Kidney epithelial cell (primary cell): ENCODE measurements at regions not wholly inside any gene's neighbourhood (a gene's known extent, or its start where the extent isn't known, plus 50 kb on each side); places are given as distances from the start of the nearest gene placed in this dataset.

Experiments used
- DNase-seq: peaks from one replicate; pipeline ENCODE4 v3.0.0-alpha.2; 2010; ENCODE audit warnings: low read depth
- H3K27me3 ChIP-seq: 2 replicates; pipeline ENCODE4 v1.6.0; 2011; ENCODE audit warnings: low read length; ENCODE audit not compliant: control insufficient read depth, insufficient read depth
- H3K36me3 ChIP-seq: 2 replicates; pipeline ENCODE4 v1.5.1; 2011; ENCODE audit warnings: low read length; ENCODE audit not compliant: control insufficient read depth, insufficient read depth
- H3K4me3 ChIP-seq: 2 replicates; pipeline ENCODE4 v1.5.1; 2011; ENCODE audit warnings: low read depth, mild to moderate bottlenecking, control low read depth, low read length
- TF ChIP-seq, protein P1 (sequence below): IDR thresholded peaks from 2 replicates; pipeline ENCODE4 v1.5.1; 2011; ENCODE audit warnings: mild to moderate bottlenecking, moderate library complexity, low read length, control low read depth, inconsistent platforms; ENCODE audit not compliant: insufficient read depth, poor library complexity, severe bottlenecking

GRCh38 chr2:10500601-10501361, 52.7 kb upstream of the ODC1 start:
- TF ChIP-seq, protein P1, sequence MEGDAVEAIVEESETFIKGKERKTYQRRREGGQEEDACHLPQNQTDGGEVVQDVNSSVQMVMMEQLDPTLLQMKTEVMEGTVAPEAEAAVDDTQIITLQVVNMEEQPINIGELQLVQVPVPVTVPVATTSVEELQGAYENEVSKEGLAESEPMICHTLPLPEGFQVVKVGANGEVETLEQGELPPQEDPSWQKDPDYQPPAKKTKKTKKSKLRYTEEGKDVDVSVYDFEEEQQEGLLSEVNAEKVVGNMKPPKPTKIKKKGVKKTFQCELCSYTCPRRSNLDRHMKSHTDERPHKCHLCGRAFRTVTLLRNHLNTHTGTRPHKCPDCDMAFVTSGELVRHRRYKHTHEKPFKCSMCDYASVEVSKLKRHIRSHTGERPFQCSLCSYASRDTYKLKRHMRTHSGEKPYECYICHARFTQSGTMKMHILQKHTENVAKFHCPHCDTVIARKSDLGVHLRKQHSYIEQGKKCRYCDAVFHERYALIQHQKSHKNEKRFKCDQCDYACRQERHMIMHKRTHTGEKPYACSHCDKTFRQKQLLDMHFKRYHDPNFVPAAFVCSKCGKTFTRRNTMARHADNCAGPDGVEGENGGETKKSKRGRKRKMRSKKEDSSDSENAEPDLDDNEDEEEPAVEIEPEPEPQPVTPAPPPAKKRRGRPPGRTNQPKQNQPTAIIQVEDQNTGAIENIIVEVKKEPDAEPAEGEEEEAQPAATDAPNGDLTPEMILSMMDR = no peak
- peaks cover 6% of the 10 kb centered on the region for H3K27me3 ChIP-seq
- H3K36me3 ChIP-seq = no peaks in the 10 kb centered on the region
- DNase-seq = no peak
- H3K4me3 ChIP-seq = no peak overlapping the region

DNA sequence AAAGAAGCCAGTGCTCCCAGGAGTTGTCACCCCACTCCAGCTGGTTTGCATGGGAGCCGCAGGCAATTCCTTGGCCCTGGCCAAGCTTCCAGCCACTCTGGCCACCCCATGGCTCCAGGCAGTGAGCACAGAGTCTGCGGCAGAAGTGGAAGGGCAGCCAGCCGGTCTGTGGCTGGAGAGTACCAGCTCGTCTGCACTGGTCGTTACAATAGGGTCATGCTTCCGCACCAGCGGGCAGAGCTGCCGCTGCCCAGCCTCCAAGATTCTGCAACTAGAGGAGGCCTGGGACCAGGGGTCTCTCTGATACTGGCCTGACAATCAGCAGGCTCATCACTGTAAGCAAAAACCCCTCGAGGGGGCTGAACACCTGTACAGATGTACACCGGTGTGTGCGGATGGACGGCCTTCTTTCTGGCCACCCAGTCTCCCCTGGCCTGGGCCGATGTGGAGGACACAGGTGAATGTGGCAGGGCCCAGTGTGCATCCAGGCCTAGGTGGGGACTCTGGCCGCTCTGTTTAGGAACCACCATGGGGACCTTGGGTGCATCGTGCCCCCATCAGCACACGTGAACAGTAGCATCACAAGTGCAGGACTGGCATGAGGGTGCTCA, 51.9 kb upstream of the ODC1 start:
- TF ChIP-seq, protein P1 = no peak
- peaks cover 6% of the 10 kb centered on the region for H3K27me3 ChIP-seq
- H3K4me3 ChIP-seq = no peak overlapping the region
- H3K36me3 ChIP-seq = no peaks in the 10 kb centered on the region
- no peak for DNase-seq

DNA sequence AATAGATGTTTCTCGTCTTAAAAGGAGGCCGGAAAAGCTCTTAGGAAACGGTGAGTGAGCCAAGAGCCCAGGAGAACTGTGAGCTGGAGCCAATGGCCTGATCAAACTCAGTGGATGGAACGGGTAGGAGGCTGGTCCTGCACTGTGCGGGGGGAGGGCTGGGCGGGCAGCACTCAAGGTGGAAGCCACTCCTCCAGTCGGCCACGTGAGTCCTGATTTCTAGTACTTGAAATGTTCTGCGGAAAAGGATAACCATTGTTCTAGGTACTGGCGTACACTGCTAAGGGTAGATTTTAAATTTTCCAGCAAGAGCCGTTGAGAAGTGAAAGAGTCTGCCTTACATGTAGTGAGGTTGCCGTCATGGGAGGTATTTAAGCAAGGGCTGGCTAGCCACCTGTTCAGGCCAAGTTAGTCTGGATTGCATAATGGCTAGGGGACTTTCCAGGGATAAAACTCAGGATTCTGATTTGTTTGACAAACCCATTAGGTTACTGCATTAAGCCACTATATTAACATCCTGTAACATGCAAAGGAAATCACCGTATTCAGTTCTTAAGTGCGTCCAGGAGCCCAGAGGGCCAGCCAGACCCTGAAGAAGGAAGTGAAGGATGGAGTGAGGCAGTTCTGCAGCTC, 51.3 kb upstream of the ODC1 start:
- TF ChIP-seq, protein P1 = no peak
- no peaks in the 10 kb centered on the region for H3K36me3 ChIP-seq
- no peak overlapping the region for H3K4me3 ChIP-seq
- peaks cover 6% of the 10 kb centered on the region for H3K27me3 ChIP-seq
- no peak for DNase-seq

GRCh38 chr2:10498525-10499274, 50.6 kb upstream of the ODC1 start:
- Histone ChIP-seq H3K36me3 (no peaks in the 10 kb centered on the region), H3K4me3 (no peak overlapping the region), H3K27me3 (peaks cover 6% of the 10 kb centered on the region)
- TF ChIP-seq, protein P1 = no peak
- DNase-seq = no peak
